GM18519 (cell line): ENCODE measurements at regions not wholly inside any gene's neighbourhood (a gene's known extent, or its start where the extent isn't known, plus 50 kb on each side); places are given as distances from the start of the nearest gene placed in this dataset.
"Not testable (repeated sequence)": the region's sequence is repeated elsewhere in the genome, so short reads cannot be mapped to it uniquely, and the experiment has no call there.

Experiments used
- ATAC-seq: cut with Tn5 transposase; IDR thresholded peaks from one replicate; pipeline ENCODE4 v1.9.1; 2021; ENCODE audit warnings: mild to moderate bottlenecking, moderate library complexity; ENCODE audit not compliant: unreplicated experiment, low FRiP score

- ATAC-seq: no peak
Measured at GRCh38 chr3:20575146-20575545, 389.1 kb upstream of the SGO1 start.

GRCh38 chr3:20574746-20575145, 388.7 kb upstream of the SGO1 start:
- ATAC-seq: no peak

GRCh38 chr3:20573175-20573574, 387.2 kb upstream of the SGO1 start:
- no peak for ATAC-seq

- no peak for ATAC-seq
Measured at GRCh38 chr3:20572473-20572872, 386.5 kb upstream of the SGO1 start.

GRCh38 chr3:20569310-20569709, 383.3 kb upstream of the SGO1 start:
- no peak for ATAC-seq

- no peak for ATAC-seq
Measured at GRCh38 chr3:20564966-20565365, 379.0 kb upstream of the SGO1 start.

- ATAC-seq: no peak
Measured at GRCh38 chr3:20563985-20564384, 378.0 kb upstream of the SGO1 start.

GRCh38 chr3:20563251-20563650, 377.2 kb upstream of the SGO1 start:
- ATAC-seq: no peak

- no peak for ATAC-seq
Measured at GRCh38 chr3:20561166-20561565, 375.2 kb upstream of the SGO1 start.

GRCh38 chr3:20560446-20560845, 374.4 kb upstream of the SGO1 start:
- ATAC-seq: not testable (repeated sequence)

GRCh38 chr3:20558161-20558560, 372.2 kb upstream of the SGO1 start:
- no peak for ATAC-seq

- no peak for ATAC-seq
Measured at GRCh38 chr3:20556661-20557060, 370.7 kb upstream of the SGO1 start.

- ATAC-seq: no peak
Measured at GRCh38 chr3:20552605-20553275, 366.7 kb upstream of the SGO1 start.

- ATAC-seq: not testable (repeated sequence)
Measured at GRCh38 chr3:20547361-20548269, 361.6 kb upstream of the SGO1 start.

GRCh38 chr3:20546636-20547035, 360.6 kb upstream of the SGO1 start:
- no peak for ATAC-seq

- no peak for ATAC-seq
Measured at GRCh38 chr3:20543535-20544226, 357.7 kb upstream of the SGO1 start.

- ATAC-seq: no peak
Measured at GRCh38 chr3:20540066-20540465, 354.1 kb upstream of the SGO1 start.

GRCh38 chr3:20539666-20540065, 353.7 kb upstream of the SGO1 start:
- no peak for ATAC-seq

- no peak for ATAC-seq
Measured at GRCh38 chr3:20537234-20537633, 351.2 kb upstream of the SGO1 start.

GRCh38 chr3:20529911-20530310, 343.9 kb upstream of the SGO1 start:
- no peak for ATAC-seq

- no peak for ATAC-seq
Measured at GRCh38 chr3:20528180-20528770, 342.3 kb upstream of the SGO1 start.
